Activated T-helper 17 cell treated with anti-CD3 and anti-CD28 coated beads, Interleukin-2, amount 50 U/mL, for 72 hours (primary cell): ENCODE measurements at regions not wholly inside any gene's neighbourhood (a gene's known extent, or its start where the extent isn't known, plus 50 kb on each side); places are given as distances from the start of the nearest gene placed in this dataset.

Source experiments
- ATAC-seq: fragments of 150-1000 bp; cut with Tn5 transposase; replicated peaks from 2 replicates; pipeline ENCODE4 v1.10.0; 2021; ENCODE audit warnings: mild to moderate bottlenecking, moderate library complexity
- H3K27ac Mint-ChIP-seq: one replicate; pipeline ENCODE4 v1.8.0; 2022; ENCODE audit warnings: mixed read lengths
- H3K27me3 Mint-ChIP-seq: one replicate; pipeline ENCODE4 v1.8.0; 2022; ENCODE audit warnings: mixed read lengths
- H3K36me3 Mint-ChIP-seq: one replicate; pipeline ENCODE4 v1.8.0; 2022; ENCODE audit warnings: low read depth, mild to moderate bottlenecking, mixed read lengths
- H3K4me1 Mint-ChIP-seq: one replicate; pipeline ENCODE4 v1.8.0; 2022; ENCODE audit warnings: mixed read lengths
- H3K4me3 Mint-ChIP-seq: one replicate; pipeline ENCODE4 v1.8.0; 2022; ENCODE audit warnings: mild to moderate bottlenecking, mixed read lengths
- H3K9me3 Mint-ChIP-seq: one replicate; pipeline ENCODE4 v1.8.0; 2022; ENCODE audit warnings: mixed read lengths

DNA sequence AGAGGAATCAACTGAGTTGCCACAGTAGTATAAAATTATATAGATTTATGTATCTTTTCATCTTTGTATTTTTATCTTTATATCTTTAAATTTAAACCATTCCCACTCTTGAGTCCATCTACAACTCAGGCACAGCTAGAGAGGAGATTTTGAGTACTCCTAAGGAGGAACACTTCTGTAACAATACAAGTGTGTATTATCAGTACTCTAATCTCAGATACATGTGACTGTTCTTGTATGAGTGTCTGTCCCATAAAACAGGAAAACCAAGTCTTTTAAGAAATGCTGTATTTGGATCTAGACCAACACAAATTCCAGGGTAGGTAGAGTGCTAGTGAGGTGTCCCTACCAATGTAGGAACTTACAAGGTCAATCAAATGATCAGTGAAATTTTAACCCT, 1428.0 kb upstream of the LRRTM3 start:
- no peaks in the 10 kb centered on the region for H3K36me3 Mint-ChIP-seq
- no peak overlapping the region for H3K4me3 Mint-ChIP-seq
- no peak overlapping the region for H3K27ac Mint-ChIP-seq
- no peaks in the 10 kb centered on the region for H3K4me1 Mint-ChIP-seq
- no peaks in the 10 kb centered on the region for H3K27me3 Mint-ChIP-seq
- ATAC-seq: no peak
- peaks cover 4% of the 10 kb centered on the region for H3K9me3 Mint-ChIP-seq

GRCh38 chr10:65500716-65501115, 1425.1 kb upstream of the LRRTM3 start:
- peak; percentile 52 for ATAC-seq
- H3K27ac Mint-ChIP-seq: peak overlapping the region; percentile 65
- no peak overlapping the region for H3K4me3 Mint-ChIP-seq
- no peaks in the 10 kb centered on the region for H3K4me1 Mint-ChIP-seq
- no peaks in the 10 kb centered on the region for H3K27me3 Mint-ChIP-seq
- no peaks in the 10 kb centered on the region for H3K36me3 Mint-ChIP-seq
- H3K9me3 Mint-ChIP-seq: peaks cover 2% of the 10 kb centered on the region

GRCh38 chr10:65501259-65501658, 1424.6 kb upstream of the LRRTM3 start:
- Mint-ChIP-seq H3K4me3 (no peak overlapping the region), H3K9me3 (peaks cover 6% of the 10 kb centered on the region)
- ATAC-seq: peak; percentile 100

GRCh38 chr10:65518379-65518778, 1407.5 kb upstream of the LRRTM3 start:
- H3K4me1 Mint-ChIP-seq: no peaks in the 10 kb centered on the region
- H3K9me3 Mint-ChIP-seq: peaks cover 11% of the 10 kb centered on the region
- H3K27me3 Mint-ChIP-seq: no peaks in the 10 kb centered on the region
- H3K4me3 Mint-ChIP-seq: no peak overlapping the region
- H3K27ac Mint-ChIP-seq: no peak overlapping the region
- no peak for ATAC-seq
- H3K36me3 Mint-ChIP-seq: no peaks in the 10 kb centered on the region

More at GRCh38 chr10:65501259-65501658, 1424.6 kb upstream of the LRRTM3 start:
- H3K4me1 Mint-ChIP-seq: no peaks in the 10 kb centered on the region
- H3K27ac Mint-ChIP-seq: peak overlapping the region; percentile 65
- H3K27me3 Mint-ChIP-seq: no peaks in the 10 kb centered on the region
- H3K36me3 Mint-ChIP-seq: no peaks in the 10 kb centered on the region

DNA sequence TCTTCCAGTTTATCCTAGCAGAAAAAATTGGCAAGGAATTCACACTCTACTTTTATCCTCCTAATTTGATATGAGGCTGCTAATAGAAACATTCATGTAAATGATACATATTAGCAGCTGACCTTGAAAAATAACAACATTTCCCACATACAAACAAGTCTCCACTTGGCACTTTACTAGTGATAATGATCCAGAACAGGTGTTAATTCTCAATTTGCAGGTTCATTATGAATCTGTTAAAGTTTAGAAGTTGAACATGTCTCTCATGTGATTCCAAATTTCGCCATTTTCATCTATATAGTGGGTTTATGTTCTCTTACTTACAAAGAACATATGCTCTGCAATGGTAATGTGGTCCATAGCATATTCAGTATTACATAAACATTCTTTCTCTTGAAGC, 1396.8 kb upstream of the LRRTM3 start:
- Mint-ChIP-seq H3K36me3 (no peaks in the 10 kb centered on the region), H3K9me3 (peaks cover 8% of the 10 kb centered on the region), H3K4me1 (no peaks in the 10 kb centered on the region), H3K27ac (no peak overlapping the region), H3K27me3 (no peaks in the 10 kb centered on the region), H3K4me3 (no peak overlapping the region)
- no peak for ATAC-seq

DNA sequence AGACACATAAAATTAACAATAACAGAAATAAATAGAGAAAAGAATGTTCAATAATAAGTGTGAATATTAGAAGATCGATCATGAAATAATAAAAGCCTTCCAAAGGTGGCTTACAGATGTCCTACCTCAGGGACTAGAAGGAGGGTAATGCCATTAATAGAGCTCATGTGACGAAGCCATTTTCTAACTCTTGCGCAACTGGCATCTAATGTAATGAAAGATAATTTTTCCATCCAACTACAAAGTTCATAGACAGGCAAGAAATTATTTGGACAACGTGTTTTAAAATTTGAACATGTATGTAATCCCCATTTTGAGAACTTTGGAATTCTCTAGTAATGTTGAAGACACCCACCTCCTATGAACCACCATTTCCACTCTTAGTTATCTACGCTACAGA, 1394.3 kb upstream of the LRRTM3 start:
- no peaks in the 10 kb centered on the region for H3K27me3 Mint-ChIP-seq
- no peaks in the 10 kb centered on the region for H3K36me3 Mint-ChIP-seq
- peaks cover 4% of the 10 kb centered on the region for H3K9me3 Mint-ChIP-seq
- no peaks in the 10 kb centered on the region for H3K4me1 Mint-ChIP-seq
- H3K4me3 Mint-ChIP-seq: no peak overlapping the region
- ATAC-seq: no peak
- no peak overlapping the region for H3K27ac Mint-ChIP-seq

DNA sequence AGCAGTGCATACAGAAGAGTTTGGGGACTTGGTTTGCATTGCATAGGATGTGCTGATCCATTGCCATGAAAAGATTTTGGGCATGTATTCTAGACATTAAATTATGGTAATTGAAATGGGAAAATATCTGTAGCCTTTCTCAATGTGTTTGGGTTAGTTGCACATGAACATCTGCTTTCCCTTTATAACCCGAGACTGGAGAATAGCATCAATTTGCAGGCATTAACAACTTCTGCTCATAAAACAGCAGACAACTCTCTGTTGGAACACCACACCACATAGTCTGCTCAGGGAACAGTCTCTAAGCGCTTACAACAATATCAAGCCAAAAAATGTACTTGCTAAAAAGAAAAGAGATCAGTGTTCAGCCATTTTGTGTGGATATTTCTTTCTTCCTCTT, 1391.1 kb upstream of the LRRTM3 start:
- Mint-ChIP-seq H3K27me3 (no peaks in the 10 kb centered on the region), H3K27ac (no peak overlapping the region), H3K9me3 (no peaks in the 10 kb centered on the region), H3K4me3 (no peak overlapping the region), H3K36me3 (no peaks in the 10 kb centered on the region), H3K4me1 (no peaks in the 10 kb centered on the region)
- ATAC-seq: no peak

DNA sequence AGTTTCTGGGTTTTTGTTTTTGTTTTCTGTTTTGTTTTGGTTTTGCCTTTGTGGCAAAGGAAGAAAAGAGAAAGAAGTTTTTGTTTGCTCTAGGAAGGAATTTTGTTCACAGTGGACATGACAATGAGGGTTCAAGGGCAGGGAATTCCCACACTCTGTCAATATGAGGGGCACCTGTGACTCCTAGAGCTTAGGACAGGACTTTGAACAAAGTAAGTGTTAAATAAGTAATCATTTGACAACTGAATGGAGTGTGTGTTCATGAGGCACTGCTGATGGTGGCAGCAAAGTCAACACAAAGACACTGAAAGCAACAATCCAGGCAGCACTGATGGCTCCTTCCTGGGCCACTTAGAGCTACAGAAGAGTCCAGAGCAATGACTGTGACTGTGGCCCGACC, 1381.1 kb upstream of the LRRTM3 start:
- Mint-ChIP-seq H3K4me1 (no peaks in the 10 kb centered on the region), H3K36me3 (no peaks in the 10 kb centered on the region), H3K4me3 (no peak overlapping the region), H3K9me3 (peaks cover 8% of the 10 kb centered on the region), H3K27me3 (no peaks in the 10 kb centered on the region), H3K27ac (no peak overlapping the region)
- ATAC-seq: no peak

- no peak for ATAC-seq
- Mint-ChIP-seq H3K4me1 (no peaks in the 10 kb centered on the region), H3K36me3 (no peaks in the 10 kb centered on the region), H3K27ac (no peak overlapping the region), H3K4me3 (no peak overlapping the region), H3K9me3 (peaks cover 4% of the 10 kb centered on the region), H3K27me3 (no peaks in the 10 kb centered on the region)
Measured at GRCh38 chr10:65548001-65548400, 1377.8 kb upstream of the LRRTM3 start.

DNA sequence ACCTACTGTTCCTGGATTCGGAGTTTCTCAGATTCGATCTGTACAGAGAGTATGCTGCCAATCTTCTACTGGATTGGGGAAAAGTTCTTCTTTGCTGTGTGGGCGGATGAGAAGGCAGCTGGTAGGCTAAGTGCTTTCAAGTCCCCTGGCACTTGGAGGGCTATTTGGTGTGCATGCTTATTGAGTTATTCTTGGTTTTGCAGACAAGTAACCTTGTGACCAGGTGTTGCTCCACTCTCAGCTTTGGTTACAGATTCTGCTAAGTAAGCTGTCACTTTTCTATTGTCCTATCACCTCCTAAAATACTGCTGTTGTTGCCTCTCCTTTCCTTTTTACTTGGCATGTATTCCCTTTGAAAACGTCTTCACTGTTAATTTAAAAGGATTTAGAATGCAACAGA, 1375.1 kb upstream of the LRRTM3 start:
- Mint-ChIP-seq H3K4me3 (no peak overlapping the region), H3K9me3 (no peaks in the 10 kb centered on the region), H3K27ac (no peak overlapping the region), H3K4me1 (no peaks in the 10 kb centered on the region), H3K27me3 (no peaks in the 10 kb centered on the region), H3K36me3 (no peaks in the 10 kb centered on the region)
- no peak for ATAC-seq

DNA sequence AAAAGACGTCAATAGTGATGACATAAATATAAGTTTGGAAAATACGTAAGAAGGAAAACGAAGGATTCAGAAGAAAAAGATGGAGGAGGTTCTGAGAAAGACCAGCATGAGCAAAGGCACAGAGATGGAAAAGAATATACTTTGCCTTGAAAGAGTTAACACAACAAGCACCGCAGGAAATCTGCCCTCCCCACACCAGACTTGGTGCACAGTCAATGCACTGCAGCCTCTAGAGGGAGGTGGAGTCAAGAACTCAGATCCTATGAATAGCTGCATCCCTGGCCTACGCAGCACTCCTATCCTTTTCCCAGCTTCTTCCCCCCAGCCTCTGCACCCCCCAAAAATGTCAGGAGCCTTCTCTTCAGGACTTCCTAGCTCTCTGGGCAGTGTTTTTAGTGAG, 1370.6 kb upstream of the LRRTM3 start:
- Mint-ChIP-seq H3K36me3 (no peaks in the 10 kb centered on the region), H3K9me3 (peaks cover 4% of the 10 kb centered on the region), H3K27me3 (no peaks in the 10 kb centered on the region), H3K27ac (no peak overlapping the region), H3K4me1 (no peaks in the 10 kb centered on the region), H3K4me3 (no peak overlapping the region)
- ATAC-seq: no peak

GRCh38 chr10:65556006-65556405, 1369.8 kb upstream of the LRRTM3 start:
- Mint-ChIP-seq H3K4me1 (no peaks in the 10 kb centered on the region), H3K4me3 (no peak overlapping the region), H3K9me3 (peaks cover 7% of the 10 kb centered on the region), H3K27me3 (no peaks in the 10 kb centered on the region), H3K27ac (no peak overlapping the region), H3K36me3 (no peaks in the 10 kb centered on the region)
- no peak for ATAC-seq

DNA sequence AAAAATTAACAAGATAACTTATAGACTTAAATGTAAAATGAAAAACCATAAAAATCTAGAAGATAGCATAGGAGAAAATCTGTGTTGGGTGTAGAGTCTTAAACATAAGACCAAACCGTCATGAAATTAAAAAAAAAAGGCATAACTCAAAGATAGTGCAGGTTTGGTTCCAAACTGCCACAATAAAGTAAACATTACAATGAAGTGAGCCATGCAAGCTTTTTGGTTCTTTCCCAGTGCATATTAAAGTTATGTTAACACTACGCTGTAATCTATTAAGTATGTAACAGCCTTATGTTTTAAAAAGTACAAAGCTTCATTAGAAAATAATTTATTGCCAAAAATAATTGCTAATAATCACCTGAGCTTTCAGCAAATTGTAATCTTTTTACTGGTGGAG, 1366.5 kb upstream of the LRRTM3 start:
- no peak for ATAC-seq
- Mint-ChIP-seq H3K27ac (no peak overlapping the region), H3K4me1 (no peaks in the 10 kb centered on the region), H3K9me3 (peaks cover 7% of the 10 kb centered on the region), H3K36me3 (no peaks in the 10 kb centered on the region), H3K4me3 (no peak overlapping the region), H3K27me3 (no peaks in the 10 kb centered on the region)

DNA sequence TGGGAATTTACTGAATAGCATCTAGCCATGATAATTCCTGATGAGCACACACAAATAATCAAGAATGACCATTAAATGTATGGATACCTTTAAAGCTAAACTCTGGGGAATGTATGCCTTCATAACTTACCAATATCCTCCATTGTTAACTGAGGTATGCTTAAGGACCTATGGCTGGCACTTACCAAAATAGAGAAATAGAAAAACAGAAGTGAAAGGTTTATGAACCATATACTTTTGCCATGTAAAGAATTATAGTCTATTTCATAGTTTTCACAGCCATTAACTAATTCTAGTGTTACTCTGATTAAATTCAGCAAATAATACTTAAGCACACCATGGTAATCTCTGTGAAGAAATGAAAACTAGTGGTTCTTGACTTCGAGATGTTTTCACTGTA, 1360.6 kb upstream of the LRRTM3 start:
- Mint-ChIP-seq H3K27ac (no peak overlapping the region), H3K36me3 (no peaks in the 10 kb centered on the region), H3K9me3 (peaks cover 3% of the 10 kb centered on the region), H3K4me3 (no peak overlapping the region), H3K4me1 (no peaks in the 10 kb centered on the region), H3K27me3 (no peaks in the 10 kb centered on the region)
- ATAC-seq: no peak

GRCh38 chr10:65566906-65567305, 1358.9 kb upstream of the LRRTM3 start:
- no peak overlapping the region for H3K4me3 Mint-ChIP-seq
- H3K27ac Mint-ChIP-seq: no peak overlapping the region
- H3K4me1 Mint-ChIP-seq: no peaks in the 10 kb centered on the region
- ATAC-seq: no peak
- H3K27me3 Mint-ChIP-seq: no peaks in the 10 kb centered on the region
- no peaks in the 10 kb centered on the region for H3K36me3 Mint-ChIP-seq
- no peaks in the 10 kb centered on the region for H3K9me3 Mint-ChIP-seq
